Omental fat pad (tissue), 3 donors: ENCODE measurements at regions not wholly inside any gene's neighbourhood (a gene's known extent, or its start where the extent isn't known, plus 50 kb on each side); places are given as distances from the start of the nearest gene placed in this dataset.

Experiments
- ATAC-seq: fragments of 150-250 bp; one replicate; pipeline ENCODE4 v1.9.1; 2016; ENCODE audit warnings: mild to moderate bottlenecking, moderate library complexity; ENCODE audit not compliant: low FRiP score
- DNase-seq: peaks from one replicate; pipeline ENCODE4 v3.0.0-alpha.2; 2019; ENCODE audit warnings: low spot score
- TF ChIP-seq, protein P1 (sequence below), 3 donors: fragments of 450-650 bp; IDR thresholded peaks; one replicate each; pipeline ENCODE4 v1.5.1; 2016 to 2017; ENCODE audit warnings: antibody characterized with exemption in 3 of 3, mild to moderate bottlenecking in 3 of 3, moderate library complexity in 2 of 3

- TF ChIP-seq, protein P1, sequence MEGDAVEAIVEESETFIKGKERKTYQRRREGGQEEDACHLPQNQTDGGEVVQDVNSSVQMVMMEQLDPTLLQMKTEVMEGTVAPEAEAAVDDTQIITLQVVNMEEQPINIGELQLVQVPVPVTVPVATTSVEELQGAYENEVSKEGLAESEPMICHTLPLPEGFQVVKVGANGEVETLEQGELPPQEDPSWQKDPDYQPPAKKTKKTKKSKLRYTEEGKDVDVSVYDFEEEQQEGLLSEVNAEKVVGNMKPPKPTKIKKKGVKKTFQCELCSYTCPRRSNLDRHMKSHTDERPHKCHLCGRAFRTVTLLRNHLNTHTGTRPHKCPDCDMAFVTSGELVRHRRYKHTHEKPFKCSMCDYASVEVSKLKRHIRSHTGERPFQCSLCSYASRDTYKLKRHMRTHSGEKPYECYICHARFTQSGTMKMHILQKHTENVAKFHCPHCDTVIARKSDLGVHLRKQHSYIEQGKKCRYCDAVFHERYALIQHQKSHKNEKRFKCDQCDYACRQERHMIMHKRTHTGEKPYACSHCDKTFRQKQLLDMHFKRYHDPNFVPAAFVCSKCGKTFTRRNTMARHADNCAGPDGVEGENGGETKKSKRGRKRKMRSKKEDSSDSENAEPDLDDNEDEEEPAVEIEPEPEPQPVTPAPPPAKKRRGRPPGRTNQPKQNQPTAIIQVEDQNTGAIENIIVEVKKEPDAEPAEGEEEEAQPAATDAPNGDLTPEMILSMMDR (IDR thresholded peaks at IDR 0.05): no peak
- ATAC-seq (no peak), DNase-seq (no peak)
These were observed 460.3 kb upstream of the KLHL1 start for GRCh38 chr13:70568571-70568970.

- ATAC-seq: no peak
These were observed 436.5 kb upstream of the KLHL1 start for GRCh38 chr13:70544706-70545105.

DNA sequence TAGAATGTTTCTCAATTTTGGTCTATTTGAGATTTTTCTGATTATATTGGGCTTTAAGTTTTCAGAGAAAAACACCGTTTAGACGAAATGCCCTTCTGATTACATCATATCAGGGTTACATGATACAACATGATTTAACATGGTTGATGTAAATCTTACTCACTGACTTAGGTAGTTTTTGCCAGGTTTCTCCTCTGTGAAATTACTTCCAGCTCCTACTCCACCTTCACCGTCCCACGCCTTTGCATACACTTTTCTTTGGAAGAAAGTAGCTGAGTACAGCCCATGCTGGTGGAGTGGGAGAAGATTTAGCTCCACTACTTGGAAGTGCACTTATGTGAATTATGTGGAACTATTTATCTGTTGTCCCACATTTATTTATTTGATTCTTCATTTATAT is 433.2 kb upstream of the KLHL1 start:
- no peak for DNase-seq
- no peak for ATAC-seq
- TF ChIP-seq, protein P1 (IDR thresholded peaks at IDR 0.05): no peak

More at GRCh38 chr13:70544706-70545105, 436.5 kb upstream of the KLHL1 start:
- DNase-seq: no peak
- TF ChIP-seq, protein P1 (IDR thresholded peaks at IDR 0.05): no peak

- DNase-seq (no peak), ATAC-seq (no peak)
- TF ChIP-seq, protein P1 (IDR thresholded peaks at IDR 0.05): no peak
These were observed 426.2 kb upstream of the KLHL1 start for GRCh38 chr13:70534466-70534865.

- no peak for ATAC-seq
- TF ChIP-seq, protein P1 (IDR thresholded peaks at IDR 0.05): no peak
- DNase-seq: no peak
These were observed 421.4 kb upstream of the KLHL1 start for GRCh38 chr13:70529652-70530051.

GRCh38 chr13:70527599-70527998 is 419.3 kb upstream of the KLHL1 start:
- no peak for ATAC-seq

GRCh38 chr13:70523622-70524021 is 415.4 kb upstream of the KLHL1 start:
- DNase-seq: no peak
- TF ChIP-seq, protein P1 (IDR thresholded peaks at IDR 0.05): no peak
- no peak for ATAC-seq

More at GRCh38 chr13:70527599-70527998, 419.3 kb upstream of the KLHL1 start:
- DNase-seq: no peak
- TF ChIP-seq, protein P1 (IDR thresholded peaks at IDR 0.05): no peak
